Kidney capillary endothelial cell (primary cell): ENCODE measurements at regions not wholly inside any gene's neighbourhood (a gene's known extent, or its start where the extent isn't known, plus 50 kb on each side); places are given as distances from the start of the nearest gene placed in this dataset.
A peak's percentile ranks its signal among the peaks of the same experiment; 100 is the strongest.

Experiments used
- DNase-seq: peaks from one replicate; pipeline ENCODE4 v3.0.0-alpha.2; 2018; ENCODE audit warnings: low spot score

DNA sequence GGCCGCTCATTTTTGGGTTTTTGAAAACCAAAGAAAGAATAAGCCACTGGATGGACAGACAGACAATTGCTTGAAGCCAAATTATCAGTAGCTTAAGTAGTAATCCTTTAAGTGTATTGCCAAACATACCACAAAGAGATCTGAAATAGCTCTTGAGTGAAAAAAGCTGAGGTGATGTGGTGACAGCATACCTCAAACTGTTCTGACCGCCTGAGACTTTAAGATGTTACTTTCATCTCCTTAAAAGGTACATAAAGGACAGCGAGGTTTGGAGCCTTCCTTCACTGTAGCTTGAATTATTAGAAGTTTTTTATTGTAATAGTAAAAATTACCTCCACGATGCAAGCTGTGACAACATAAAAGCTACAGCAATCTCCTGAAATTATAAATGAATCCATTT, 271.5 kb upstream of the FAM241A start:
- no peak for DNase-seq

DNA sequence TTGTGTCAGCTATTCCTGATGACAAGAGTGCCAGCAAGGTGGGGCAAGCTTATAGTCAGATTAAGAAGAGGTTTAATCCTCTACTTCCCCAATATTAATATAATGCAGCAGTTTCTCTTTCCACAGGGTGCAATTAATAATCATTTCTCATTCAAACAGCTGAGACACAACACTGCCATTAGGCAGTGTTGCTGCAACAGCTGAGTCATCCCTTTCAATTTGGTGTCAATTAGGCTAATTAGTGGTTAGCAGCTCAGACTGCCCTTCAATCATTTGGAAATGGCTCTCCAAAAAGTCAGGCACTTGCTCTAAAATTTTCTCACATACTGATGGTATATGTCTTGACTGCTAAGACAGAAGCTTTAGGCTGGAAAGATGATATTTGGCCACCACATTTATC, 265.7 kb upstream of the FAM241A start:
- DNase-seq, result no peak

DNA sequence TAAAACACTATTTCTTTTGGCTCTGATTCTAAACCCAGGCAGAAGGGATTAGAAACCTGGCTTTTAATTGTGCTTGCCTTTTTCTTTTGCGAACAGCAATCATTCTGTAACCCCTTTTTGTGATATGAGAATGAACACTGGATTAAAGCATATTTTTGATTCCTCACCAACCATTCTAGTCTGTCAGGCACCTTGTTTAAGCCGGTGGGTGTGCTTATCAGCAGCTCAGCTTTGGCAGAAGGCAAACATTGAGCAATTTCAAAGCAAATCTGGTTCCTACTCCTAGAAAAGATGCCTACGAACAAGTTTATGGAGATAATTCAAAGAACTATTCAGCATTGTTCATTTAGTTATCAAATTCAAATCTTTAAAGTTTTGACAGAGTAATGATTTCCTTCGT, 265.1 kb upstream of the FAM241A start:
- no peak for DNase-seq

DNA sequence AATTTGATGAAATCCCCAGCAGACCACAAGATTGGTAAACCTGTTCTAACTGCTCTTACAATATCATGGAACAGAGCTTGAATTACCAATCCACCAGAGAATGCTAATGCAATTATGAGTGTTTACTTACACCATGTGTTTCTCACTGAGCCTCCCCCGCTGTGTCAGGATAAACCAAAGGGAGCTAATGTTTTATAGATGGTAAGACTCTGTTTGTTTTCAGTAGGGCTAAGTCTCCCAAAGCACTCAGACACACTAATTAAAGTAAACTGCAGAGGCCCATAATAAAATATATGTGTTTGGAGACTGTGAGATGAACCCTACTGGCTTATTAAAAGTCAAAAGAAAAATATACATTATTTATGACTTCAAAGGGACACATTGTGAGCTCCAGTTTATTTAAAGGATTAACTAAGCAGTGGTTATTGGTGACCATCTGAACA, 261.7 kb upstream of the FAM241A start:
- DNase-seq, result no peak

DNA sequence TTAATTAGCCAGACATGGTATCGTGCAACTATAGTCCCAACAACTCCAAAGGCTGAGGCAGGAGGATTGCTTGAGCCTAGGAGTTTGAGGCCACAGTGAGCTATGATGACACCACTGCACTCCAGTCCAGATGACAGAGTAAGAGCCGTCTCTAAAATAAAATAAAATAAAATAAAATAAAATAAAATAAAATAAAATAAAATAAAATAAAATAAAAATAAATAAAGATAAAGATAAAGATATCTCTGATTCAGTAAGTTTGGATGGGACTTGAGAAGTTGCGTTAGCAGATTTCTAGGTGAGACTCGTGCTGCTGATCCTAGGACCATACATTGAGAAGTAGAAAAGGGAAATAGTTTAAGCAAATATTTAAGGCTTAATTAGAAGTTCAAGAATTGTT, 254.8 kb upstream of the FAM241A start:
- DNase-seq, result no peak

DNA sequence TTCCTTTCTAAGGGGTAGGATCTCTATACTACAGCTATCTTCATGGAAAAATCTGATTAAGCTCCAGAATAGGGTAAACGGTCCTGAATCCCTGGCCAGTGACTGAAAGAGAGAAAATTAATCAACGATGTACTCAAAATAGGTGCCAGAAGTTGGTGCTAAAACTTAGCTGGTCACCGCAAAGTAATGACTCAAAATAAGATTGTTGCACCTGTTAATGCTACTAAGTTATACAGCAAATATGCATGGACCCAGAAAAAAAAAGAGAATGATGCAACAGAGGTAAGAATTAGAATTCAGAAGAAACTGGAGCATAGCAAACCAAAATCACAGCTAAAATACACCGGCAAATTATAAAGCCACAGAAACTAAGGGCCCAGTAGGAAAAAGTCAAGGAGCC, 239.7 kb upstream of the FAM241A start:
- DNase-seq, result no peak

DNA sequence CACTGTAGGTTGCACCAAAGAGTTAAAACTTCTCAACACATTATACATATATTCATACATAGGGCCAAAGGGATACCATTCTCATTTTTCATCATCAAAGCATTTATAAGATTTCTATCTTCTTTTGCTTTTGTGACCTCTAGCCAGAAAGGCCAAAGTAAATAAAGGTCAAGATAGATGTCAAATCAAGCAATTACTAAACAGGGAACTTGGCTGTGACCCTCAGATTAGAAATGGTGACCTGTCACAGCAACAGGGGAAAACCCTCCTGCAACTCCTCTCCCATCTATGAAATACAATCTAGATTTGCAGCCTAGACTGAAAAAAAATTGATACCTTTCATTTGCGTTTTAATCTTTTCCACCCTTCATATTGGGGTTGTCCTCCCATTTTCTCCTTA, 225.6 kb upstream of the FAM241A start:
- no peak for DNase-seq

DNA sequence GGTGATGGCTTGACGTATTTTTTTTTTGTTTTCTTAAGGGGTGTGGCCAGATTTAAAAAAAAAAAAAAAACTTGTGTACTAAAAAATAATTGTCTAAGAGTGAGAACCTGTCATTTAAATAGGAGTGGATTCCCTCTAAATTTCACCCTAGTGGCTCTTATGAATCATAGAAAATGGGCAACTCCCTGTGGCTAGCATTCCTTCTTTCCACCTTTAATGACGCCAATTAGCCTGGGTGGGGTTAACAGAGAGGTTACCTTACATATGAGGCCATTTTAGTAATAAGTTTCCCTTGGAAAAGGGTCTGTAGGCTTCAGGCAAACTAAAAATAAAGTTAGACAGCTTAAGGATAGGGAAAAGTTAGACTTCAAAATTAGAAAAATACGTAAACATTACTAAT, 223.5 kb upstream of the FAM241A start:
- DNase-seq, result no peak

DNA sequence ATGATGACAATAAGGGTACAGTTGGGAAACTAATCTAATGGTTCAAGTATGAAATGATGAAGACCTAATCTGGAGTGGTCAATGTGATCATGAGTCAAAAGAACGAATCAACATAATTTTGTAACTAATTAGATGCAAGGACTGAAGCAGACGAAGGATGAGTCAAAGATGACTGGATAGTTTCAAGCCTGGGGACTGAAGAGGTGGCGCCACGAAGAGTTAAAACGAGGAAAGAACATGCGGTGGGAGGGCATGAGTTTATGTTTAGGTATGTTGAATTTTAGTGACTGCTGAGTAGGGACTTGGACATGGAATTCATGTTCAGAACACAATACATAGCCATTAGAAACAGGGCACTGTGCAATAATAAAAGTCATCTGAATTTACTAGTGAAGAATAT, 221.5 kb upstream of the FAM241A start:
- DNase-seq, result no peak

DNA sequence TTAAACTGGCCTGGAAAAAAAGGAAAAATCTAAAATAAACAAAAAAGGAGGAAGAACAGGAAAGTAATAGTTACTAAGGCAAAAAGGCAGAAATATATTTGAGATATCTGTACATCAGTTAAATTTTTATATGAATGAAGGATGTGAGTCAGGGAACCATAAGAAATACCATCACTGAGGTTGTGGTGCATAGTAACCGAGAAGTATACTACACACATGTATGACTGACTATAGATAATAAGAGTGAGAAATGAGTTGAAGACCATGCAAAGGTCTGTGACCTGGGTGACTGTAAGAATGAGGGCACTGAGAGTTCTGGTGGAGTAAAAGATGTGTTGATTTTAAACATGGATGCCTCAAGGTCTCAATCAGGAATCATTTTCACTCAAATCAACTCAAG, 220.6 kb upstream of the FAM241A start:
- no peak for DNase-seq

DNA sequence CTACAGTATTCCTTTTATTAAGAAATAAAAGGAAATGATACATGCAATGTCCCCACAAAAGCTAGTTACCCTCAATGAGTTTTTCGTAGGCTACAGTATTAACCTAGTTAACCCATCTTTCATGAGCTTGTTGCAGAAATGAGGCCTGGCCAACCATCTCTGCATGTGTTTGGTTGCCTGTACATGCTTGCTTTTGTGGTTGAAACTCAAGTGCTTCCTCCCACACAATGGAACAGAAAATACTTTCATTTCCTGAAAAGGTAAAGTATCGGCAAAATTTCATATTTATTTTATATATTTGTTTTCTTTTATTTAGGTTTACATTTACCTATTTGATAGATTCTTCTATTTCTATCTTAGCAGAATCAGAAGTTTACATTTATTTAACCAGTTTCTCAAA, 214.6 kb upstream of the FAM241A start:
- no peak for DNase-seq

DNA sequence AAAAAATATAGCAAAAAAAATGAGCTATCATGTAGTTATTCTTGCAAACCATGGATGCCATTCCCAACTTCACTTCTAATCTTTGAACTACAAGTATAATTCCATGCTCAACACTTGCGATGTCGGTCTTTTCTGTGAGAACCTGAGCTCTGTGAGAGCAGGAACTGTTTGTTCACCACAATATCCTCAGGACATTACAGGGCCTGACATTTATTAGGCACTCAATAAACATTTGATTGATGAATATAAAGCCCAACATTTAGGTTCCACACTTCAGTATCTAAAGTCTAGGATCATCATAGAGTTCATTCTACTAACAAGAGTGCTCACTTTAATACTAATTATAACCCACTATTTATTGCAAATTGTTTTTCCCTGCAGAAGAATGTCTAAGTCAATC, 211.6 kb upstream of the FAM241A start:
- no peak for DNase-seq

DNA sequence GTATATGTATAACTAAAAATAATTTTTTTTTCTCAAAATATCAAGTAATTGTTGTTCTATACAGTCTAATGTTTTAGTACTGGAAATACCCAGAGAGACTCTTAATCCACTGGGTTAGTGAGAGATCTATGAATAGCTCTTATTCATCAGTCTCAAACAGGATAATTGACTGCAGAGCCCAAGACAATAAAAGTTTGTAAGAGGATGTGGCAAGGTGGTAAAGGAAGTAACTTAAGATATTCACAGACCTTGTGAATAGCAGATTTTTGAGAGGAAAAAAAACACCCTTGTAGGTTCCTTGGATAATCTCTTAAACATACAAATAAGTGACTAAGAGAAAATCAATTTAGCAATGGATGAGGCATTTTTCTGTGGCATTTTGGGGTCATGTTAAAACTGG, 210.9 kb upstream of the FAM241A start:
- DNase-seq, result peak; percentile 21

DNA sequence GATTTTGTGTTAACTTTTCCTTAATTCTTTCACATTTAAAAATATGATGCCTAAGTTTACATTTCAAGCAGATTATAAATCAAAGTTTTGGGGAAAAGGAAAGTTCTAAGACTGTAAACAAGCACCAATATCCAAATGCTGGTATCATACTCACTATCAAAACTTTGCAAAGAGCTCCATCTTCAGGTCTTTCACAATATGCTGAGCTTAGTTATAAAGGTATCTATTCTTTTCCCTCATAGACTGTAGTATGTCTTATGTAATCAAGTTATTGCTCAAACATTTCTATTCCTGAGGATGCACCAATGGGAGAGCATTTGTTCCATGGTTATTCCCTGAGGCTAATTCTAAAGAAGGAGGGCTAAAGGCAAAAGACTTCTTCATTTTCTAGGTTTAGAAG, 207.9 kb upstream of the FAM241A start:
- DNase-seq, result peak; percentile 16

DNA sequence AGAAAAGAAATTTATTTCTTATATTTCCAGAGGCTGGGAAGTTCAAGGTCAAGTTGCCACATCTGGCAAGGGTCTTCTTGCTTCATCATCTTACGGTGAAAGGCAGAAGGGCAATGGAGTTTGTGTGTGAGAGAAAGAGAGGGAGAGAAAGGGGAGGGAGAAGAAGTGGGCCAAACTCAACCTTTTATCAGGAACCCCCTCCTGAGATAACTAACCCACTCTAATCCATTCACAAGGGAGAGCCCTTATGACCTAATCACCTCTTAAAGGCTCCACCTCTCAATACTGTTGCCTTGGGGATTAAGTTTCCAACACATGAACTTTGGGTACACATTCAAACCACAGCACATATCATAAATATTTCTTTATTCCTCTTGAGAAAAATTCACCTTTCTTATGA, 203.3 kb upstream of the FAM241A start:
- no peak for DNase-seq

DNA sequence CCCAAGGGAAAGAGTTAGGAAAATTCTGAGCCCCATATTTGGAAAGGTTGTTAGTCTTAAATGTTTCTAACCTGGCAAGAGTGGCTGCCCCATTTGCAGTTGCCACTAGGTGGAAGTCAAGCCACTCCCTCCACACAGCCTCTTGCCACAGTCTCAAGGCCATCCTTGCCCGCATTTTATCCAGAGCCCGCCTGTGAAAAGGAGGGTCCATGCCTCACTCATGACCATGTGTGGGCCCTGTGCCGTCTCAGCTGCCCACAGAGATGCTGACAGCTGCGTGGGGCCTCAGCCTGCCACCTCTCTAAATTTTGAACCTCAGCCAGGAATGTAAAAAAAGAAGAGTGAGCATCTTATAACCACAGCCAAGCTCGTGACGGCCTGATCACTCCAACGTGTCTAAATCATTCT, 201.5 kb upstream of the FAM241A start:
- peak; percentile 35 for DNase-seq

DNA sequence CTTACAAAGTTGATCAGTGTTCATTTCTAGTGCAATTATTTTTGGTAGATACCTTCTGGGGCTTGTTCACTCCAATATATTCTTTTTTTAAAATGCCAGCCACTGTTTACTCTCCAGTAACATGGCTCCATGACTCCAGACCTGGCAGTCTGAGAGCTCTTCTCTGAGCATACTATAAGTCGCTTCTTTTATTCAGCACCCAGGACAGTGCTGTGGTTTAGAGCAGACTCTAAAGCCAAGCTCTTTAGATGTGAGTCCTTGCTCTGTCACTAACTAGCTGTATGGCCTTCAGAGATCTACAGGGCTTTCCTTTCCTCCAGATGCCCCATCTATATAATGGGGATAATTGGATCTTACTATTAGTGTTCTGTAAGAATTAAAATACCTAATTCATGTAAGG, 200.2 kb upstream of the FAM241A start:
- DNase-seq, result no peak

DNA sequence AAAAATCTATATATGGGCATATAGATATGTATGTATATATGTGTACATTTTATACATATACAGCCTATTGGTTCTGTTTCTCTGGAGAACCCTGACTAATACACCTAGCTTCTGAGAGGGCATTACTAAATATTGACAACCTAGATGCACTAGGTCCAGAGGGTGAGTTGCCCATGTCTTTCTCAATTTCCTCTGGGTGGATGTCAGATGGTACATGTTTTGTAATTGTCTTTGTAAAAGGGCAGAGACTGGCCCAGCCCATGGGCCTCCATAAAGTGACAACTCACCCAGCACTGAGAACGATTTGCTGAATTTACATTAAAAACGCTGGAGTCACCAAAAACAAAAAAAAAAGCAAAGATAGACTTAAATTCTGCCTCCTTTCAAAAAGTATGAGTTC, 198.5 kb upstream of the FAM241A start:
- no peak for DNase-seq

DNA sequence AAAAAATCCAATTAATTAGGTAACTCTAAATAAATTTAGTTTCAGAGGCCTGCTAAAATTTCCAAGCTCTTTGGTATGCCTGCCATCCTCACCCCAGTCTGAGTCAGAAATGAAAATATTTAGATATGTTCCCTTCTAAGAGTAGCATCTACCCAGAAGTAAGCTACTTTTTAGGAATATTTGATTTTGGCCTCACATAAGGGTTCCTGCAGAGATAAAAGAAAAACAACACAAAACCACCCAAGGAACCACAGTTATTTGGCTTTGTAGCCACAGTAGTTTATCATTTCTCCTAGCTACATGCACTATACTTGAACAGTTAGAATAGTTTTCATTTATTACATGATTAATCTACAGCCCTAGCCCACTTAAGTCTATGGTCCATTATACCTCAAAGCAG, 192.6 kb upstream of the FAM241A start:
- DNase-seq, result no peak

DNA sequence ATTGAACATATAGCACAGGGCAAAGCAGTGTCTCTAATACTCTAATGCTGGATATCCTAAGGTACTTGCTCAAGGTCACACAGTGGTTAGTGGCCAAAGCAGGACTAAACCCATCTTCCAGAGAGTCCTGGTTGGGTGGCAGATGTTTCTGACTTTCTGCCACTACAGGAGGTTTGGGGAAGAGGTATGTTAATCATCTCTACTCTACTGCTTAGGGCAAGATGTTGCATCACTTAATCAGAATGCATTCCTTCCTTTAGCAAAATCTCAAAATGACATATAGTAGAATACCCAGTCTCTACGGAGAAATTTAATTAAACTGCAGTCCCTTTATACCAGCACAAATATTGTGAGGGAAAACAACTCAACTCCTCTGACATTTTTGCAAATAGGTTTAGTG, 190.7 kb upstream of the FAM241A start:
- DNase-seq, result no peak

DNA sequence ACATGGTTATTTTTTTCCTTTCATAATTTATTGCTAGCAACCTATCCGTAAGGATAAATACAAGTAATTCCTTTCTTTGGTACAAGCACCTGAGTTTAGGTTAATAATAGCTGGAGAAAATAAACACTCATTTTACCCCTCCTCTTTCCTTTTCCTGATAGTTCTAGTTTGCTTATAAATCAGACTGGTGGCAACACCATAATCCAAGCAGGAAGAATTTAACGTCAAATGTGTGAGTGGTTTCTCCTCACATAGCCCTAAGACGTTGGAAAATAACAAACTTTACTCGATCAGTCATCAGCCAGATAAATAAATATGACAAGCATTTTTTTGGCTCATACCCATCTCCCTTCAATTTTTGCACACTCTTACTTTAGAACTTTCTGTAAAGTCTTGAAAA, 190.3 kb upstream of the FAM241A start:
- no peak for DNase-seq

DNA sequence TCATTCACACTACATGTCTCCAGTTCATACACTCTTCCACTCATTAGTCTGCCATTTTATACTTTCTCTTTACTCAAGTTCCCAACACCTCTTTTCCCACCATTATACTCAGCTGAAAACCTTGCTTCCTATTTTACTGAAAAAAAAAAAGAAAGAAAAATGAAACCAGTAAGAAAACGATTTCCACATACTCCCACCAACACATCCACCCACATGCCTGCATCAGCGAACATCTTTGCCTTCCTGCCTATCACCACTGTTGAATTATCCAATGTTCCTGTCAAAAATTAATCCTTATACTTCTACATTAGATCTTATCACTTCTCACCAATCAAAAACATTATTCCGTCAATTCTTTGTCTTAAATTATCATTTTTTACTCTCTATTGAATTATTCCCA, 188.1 kb upstream of the FAM241A start:
- no peak for DNase-seq

DNA sequence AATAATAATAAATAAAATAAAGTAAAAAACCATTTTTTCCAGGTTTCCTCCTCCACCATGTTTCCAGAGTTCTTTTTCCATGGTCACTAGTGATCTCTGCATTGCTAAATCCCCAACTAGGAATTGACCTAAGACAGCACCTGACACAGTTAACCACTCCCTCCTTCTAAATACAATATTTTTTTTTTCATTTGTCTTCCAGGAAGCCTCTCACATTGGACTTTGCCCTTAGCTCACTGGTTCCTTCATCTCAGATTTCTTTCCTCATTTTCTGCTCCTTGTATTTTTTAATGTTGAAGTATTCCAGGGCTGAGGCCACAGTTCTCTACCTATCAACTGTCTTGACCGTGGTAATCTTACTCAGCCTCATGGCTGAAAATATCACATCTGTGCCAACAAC, 187.3 kb upstream of the FAM241A start:
- no peak for DNase-seq

DNA sequence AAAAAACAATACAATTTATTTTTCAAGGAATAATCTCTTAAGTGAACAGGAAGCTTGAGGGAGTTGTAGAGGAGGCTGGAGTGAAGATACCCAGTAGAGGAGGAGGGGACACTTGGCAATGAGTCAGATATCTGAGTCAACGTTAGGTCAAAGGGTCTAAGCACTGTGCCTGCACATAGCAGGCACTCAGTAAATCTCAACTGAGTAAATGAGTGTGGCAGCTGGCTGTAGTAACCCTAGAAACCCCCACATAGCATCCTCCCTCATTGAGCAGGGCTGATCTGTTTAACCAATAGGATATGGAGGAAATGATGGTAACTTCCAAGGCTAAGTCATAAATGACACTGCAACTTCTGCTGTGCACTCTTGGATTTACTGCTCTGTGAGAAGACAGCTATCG, 186.0 kb upstream of the FAM241A start:
- peak; percentile 81 for DNase-seq

DNA sequence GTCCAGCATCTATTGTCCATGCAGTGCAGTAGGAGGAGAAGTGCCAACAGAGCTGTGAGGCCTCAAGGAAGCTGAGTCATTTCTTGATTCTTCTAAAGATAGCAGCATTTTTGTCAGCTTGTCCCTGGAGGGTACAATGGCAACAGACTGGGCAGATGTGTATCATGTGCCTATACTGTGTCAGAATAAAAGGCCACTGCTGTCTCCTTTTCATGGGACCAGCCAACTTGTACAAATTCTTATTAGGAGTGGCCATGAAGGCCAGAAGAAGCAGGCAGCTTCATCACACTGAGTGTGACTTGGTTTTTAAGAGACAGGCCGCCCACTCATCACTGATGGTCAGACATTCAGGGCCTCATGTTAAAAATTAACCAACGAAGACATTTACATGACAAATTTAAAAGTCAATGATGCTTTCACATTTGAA, 185.0 kb upstream of the FAM241A start:
- peak; percentile 78 for DNase-seq
